ENCODE measurements at regions not wholly inside any gene's neighbourhood (a gene's known extent, or its start where the extent isn't known, plus 50 kb on each side); places are given as distances from the start of the nearest gene placed in this dataset.

DNA sequence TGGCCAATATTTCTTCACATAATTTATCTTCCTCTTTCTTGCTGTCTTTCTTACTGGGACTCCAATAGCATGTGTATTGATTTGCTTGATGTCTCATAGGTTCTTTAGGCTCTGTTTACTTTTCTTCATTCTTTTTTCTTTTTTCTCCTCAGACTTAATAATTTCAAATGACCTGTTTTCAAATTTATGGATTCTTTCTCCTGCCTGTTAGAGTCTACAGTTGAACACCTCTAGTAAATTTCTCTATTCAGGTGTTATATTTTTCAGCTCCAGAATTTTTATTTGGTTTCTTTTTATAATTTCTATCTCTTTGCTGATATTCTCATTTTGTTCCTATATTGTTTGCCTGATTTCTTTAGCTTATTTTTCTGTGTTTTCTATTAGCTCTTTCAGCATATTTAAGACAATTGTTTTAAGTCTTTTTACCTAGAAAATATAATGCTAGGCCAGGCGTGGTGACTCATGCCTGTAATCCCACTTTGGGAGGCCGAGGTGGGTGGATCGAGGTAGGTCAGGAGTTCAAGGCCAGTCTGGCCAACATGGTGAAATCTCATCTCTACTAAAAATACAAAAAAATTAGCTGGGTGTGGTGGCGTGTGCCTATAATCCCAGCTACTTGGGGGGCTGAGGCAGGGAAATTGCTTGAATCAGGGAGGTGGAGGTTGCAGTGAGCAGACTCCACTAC lies 61.9 kb upstream of the TNS3 start:
- Mint-ChIP-seq H3K4me3 (no peak overlapping the region), H3K9me3 (peaks cover 4% of the 10 kb centered on the region), H3K4me1 (peaks cover 34% of the 10 kb centered on the region), H3K27me3 (no peaks in the 10 kb centered on the region), H3K36me3 (ENCODE audit: low read depth) (peaks cover 2% of the 10 kb centered on the region), H3K27ac (no peak overlapping the region)
- intact Hi-C loops (cut with micrococcal nuclease), result no loop called here
- ChIA-PET CTCF (no interaction called here), POLR2A (no interaction called here)
- TF ChIP-seq, protein P1, sequence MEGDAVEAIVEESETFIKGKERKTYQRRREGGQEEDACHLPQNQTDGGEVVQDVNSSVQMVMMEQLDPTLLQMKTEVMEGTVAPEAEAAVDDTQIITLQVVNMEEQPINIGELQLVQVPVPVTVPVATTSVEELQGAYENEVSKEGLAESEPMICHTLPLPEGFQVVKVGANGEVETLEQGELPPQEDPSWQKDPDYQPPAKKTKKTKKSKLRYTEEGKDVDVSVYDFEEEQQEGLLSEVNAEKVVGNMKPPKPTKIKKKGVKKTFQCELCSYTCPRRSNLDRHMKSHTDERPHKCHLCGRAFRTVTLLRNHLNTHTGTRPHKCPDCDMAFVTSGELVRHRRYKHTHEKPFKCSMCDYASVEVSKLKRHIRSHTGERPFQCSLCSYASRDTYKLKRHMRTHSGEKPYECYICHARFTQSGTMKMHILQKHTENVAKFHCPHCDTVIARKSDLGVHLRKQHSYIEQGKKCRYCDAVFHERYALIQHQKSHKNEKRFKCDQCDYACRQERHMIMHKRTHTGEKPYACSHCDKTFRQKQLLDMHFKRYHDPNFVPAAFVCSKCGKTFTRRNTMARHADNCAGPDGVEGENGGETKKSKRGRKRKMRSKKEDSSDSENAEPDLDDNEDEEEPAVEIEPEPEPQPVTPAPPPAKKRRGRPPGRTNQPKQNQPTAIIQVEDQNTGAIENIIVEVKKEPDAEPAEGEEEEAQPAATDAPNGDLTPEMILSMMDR (IDR thresholded peaks at IDR 0.05), result no peak
- ATAC-seq (ENCODE audit: low read depth), result no peak
- no peak for DNase-seq

DNA sequence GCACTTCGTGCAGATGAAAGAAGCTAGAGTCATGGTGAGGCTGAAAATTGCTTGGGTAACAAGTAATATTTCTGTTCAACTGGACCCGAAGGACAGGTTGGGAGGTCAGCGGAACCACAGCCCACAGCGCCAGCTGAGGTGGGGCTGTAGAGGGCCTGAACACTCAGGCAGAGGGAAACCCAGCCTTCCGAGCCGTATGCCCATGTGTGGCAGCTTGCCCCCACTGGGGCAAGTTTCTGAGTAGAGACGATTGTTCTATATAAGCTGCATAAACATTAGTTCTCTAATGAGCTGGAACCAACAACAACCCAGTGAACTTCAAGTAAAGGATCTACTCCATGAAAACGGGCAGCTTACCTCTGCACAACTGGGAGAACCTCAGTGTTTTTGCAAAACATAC lies 58.4 kb upstream of the TNS3 start:
- POLR2A ChIA-PET, result no interaction called here
- CTCF ChIA-PET, result interaction anchor here (1.1 kb wide), 1 partner anchor 179 kb away, joined by 3 read pairs; no protein-coding TSS in a partner anchor

DNA sequence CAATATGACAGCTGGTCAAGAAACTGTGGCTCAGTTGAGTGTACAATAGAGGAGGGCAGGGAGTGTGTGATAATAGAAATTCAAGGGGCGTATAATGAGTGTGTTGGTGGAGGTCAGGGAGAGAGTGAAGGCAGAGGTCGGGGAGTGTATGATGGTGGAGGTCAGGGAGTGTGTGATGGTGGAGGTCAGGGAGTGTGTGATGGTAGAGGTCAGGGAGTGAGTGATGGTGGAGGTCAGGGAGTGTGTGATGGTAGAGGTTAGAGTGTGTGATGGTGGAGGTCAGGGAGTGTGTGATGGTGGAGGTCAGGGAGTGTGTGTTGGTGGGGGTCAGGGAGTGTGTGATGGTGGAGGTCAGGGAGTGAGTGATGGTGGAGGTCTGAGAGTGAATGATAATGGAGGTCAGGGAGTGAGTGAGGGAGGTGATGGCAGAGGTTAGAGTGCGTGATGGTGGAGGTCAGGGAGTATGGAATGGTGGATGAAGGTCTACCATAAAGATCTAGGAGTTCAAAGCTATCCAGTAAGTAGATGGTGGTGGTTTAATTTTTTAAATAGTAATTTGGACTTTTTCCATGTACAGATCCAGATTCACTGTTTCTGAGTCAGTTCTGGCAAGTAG lies 57.7 kb upstream of the TNS3 start:
- Mint-ChIP-seq H3K4me1 (peaks cover 17% of the 10 kb centered on the region), H3K27ac (no peak overlapping the region), H3K4me3 (no peak overlapping the region), H3K9me3 (peaks cover 4% of the 10 kb centered on the region), H3K27me3 (no peaks in the 10 kb centered on the region), H3K36me3 (ENCODE audit: low read depth) (peaks cover 2% of the 10 kb centered on the region)
- DNase-seq (no peak), ATAC-seq (ENCODE audit: low read depth) (no peak)
- intact Hi-C loops (cut with micrococcal nuclease), result no loop called here
- ChIA-PET CTCF (no interaction called here), POLR2A (interaction anchor here (1.2 kb wide), 1 partner anchor 12 kb away, joined by 3 read pairs; no protein-coding TSS in a partner anchor)
- TF ChIP-seq, protein P1 (IDR thresholded peaks at IDR 0.05), result no peak

More for the DNA sequence above, 58.4 kb upstream of the TNS3 start:
- H3K27ac Mint-ChIP-seq, result no peak overlapping the region
- no peaks in the 10 kb centered on the region for H3K27me3 Mint-ChIP-seq
- H3K9me3 Mint-ChIP-seq, result peaks cover 4% of the 10 kb centered on the region
- intact Hi-C loops (cut with micrococcal nuclease), result no loop called here
- H3K4me3 Mint-ChIP-seq, result no peak overlapping the region
- H3K4me1 Mint-ChIP-seq, result peaks cover 20% of the 10 kb centered on the region
- ATAC-seq (ENCODE audit: low read depth) (no peak), DNase-seq (no peak)
- TF ChIP-seq, protein P1 (IDR thresholded peaks at IDR 0.05), result no peak
- peaks cover 2% of the 10 kb centered on the region for H3K36me3 Mint-ChIP-seq (ENCODE audit: low read depth)

DNA sequence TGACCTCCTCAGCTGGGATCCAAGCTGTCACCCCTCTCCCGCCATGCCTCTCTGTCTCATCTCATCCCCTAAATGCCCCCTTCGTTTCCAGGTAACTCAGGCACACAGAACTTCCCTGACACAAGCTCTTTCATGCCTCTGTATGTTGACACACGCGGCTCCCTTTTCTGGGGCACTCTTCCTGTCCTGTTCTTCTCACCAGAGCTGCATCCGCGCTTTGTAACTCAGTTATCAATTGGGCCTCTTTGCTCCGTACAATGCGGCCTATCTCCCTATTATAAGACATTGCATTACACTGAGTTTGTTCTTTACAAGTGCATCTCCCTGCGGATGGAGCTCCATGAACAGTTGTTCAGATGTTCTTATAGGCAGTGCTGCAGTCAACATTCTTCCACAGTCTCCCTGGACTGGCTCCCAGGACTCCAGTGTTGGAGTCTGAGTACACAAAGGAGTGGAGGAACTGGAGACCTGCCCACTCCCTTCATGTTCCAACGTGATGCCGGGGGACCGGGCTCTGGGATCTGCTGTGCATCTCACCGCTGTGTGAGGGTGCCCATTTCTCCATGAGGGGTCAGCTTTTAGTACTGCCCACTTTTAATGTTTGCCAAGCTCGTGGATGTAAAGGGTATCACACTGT lies 56.9 kb upstream of the TNS3 start:
- intact Hi-C loops (cut with micrococcal nuclease), result no loop called here
- TF ChIP-seq, protein P1 (IDR thresholded peaks at IDR 0.05), result no peak
- Mint-ChIP-seq H3K27me3 (no peaks in the 10 kb centered on the region), H3K36me3 (ENCODE audit: low read depth) (peaks cover 2% of the 10 kb centered on the region), H3K27ac (no peak overlapping the region), H3K4me3 (no peak overlapping the region), H3K9me3 (peaks cover 4% of the 10 kb centered on the region), H3K4me1 (peaks cover 17% of the 10 kb centered on the region)
- ChIA-PET POLR2A (interaction anchor here (1.2 kb wide), 1 partner anchor 12 kb away, joined by 3 read pairs; no protein-coding TSS in a partner anchor), CTCF (no interaction called here)
- DNase-seq (no peak), ATAC-seq (ENCODE audit: low read depth) (no peak)

DNA sequence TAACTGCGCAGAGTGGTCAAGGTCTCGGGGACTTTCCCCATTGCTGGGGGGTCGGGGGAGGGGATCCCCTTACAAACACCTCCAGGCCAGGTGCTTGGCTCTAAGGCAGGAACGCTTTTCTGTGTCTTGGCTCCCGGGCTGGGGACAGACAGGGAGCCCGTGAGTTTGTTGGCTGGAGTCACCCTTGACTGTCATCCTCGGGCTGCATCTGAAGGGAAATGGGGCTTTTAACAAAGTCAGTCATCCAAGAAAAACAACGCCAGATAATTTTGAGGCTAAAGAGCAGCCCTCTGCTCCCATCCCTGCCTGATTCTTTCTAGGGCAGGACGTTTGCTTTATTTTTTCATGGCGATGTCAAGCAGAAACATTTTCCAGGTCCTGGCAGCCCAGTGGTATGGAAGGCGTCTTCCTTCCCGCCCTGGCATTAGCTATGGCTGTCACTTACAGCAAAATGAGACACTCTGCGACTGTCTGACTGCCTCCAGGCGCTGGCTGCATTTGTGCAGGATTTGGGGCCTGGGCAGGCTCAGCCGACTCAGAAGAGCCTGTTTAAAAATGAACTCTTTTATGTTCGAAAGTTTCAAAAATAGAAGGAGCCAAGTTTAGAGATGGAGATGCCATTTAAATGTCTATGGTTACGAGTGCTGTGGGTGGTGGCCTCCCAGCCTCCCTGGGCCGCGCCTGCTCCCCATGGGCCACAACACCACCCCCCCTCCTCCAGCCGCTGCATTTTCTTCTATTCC lies 54.7 kb upstream of the TNS3 start:
- H3K4me3 Mint-ChIP-seq, result no peak overlapping the region
- H3K27me3 Mint-ChIP-seq, result no peaks in the 10 kb centered on the region
- intact Hi-C loops (cut with micrococcal nuclease), result no loop called here
- no peak overlapping the region for H3K27ac Mint-ChIP-seq
- H3K9me3 Mint-ChIP-seq, result no peaks in the 10 kb centered on the region
- ChIA-PET CTCF (no interaction called here), POLR2A (no interaction called here)
- no peaks in the 10 kb centered on the region for H3K36me3 Mint-ChIP-seq (ENCODE audit: low read depth)
- TF ChIP-seq, protein P1 (IDR thresholded peaks at IDR 0.05), result no peak
- DNase-seq (no peak), ATAC-seq (ENCODE audit: low read depth) (no peak)
- peaks cover 29% of the 10 kb centered on the region for H3K4me1 Mint-ChIP-seq
